MCF 10A (cell line): ENCODE measurements at regions not wholly inside any gene's neighbourhood (a gene's known extent, or its start where the extent isn't known, plus 50 kb on each side); places are given as distances from the start of the nearest gene placed in this dataset.
"Not testable (repeated sequence)": the region's sequence is repeated elsewhere in the genome, so short reads cannot be mapped to it uniquely, and the experiment has no call there.

Experiments
- BruUV-seq: library from RNA; stranded (reverse); fragments of 400-500 nt; replicated peaks from 2 replicates; lab custom pipeline; 2021; lab: Mats Ljungman, UMichigan
- CTCF ChIA-PET: fragments of 300-600 bp; sonication (Branson Sonifier 250); formaldehyde crosslinking; extraction: SDS; loops from one replicate; lab custom pipeline; 2021; ENCODE audit warnings: antibody characterized with exemption, inconsistent platforms; lab: Yijun Ruan, JAX
- POLR2A ChIA-PET: fragments of 300-600, 350-650 bp; sonication (Branson Sonifier 250); formaldehyde crosslinking; extraction: SDS; loops from one replicate; lab custom pipeline; 2020; ENCODE audit warnings: antibody characterized with exemption, inconsistent platforms; lab: Yijun Ruan, JAX
- DNase-seq: peaks from one replicate; pipeline ENCODE4 v3.0.0-alpha.2; 2018; ENCODE audit not compliant: unreplicated experiment
- H3K27ac Mint-ChIP-seq: one replicate; pipeline ENCODE4 v1.8.0; 2022; ENCODE audit warnings: mild to moderate bottlenecking, low read depth, mixed read lengths; ENCODE audit not compliant: unreplicated experiment
- H3K27me3 Mint-ChIP-seq: one replicate; pipeline ENCODE4 v1.8.0; 2022; ENCODE audit warnings: mixed read lengths; ENCODE audit not compliant: insufficient read depth, unreplicated experiment
- H3K36me3 Mint-ChIP-seq: one replicate; pipeline ENCODE4 v1.8.0; 2022; ENCODE audit warnings: mild to moderate bottlenecking, moderate library complexity, mixed read lengths; ENCODE audit not compliant: insufficient read depth, unreplicated experiment
- H3K4me1 Mint-ChIP-seq: one replicate; pipeline ENCODE4 v1.8.0; 2022; ENCODE audit warnings: mixed read lengths; ENCODE audit not compliant: insufficient read depth, unreplicated experiment
- H3K4me3 Mint-ChIP-seq: one replicate; pipeline ENCODE4 v1.8.0; 2022; ENCODE audit warnings: mild to moderate bottlenecking, moderate library complexity, mixed read lengths; ENCODE audit not compliant: unreplicated experiment
- H3K9me3 Mint-ChIP-seq: one replicate; pipeline ENCODE4 v1.8.0; 2022; ENCODE audit warnings: mixed read lengths; ENCODE audit not compliant: unreplicated experiment
- CTCF ChIP-seq: fragments of 200-600 bp; IDR thresholded peaks from one replicate; pipeline ENCODE4 v1.8.0; 2022; ENCODE audit warnings: antibody characterized with exemption, mild to moderate bottlenecking; ENCODE audit not compliant: unreplicated experiment
- intact Hi-C: fragments of 100-400 bp; cut with micrococcal nuclease; formaldehyde crosslinking; loops from 2 replicates; pipeline ENCODE4 v1.14.1; 2022

- H3K36me3 Mint-ChIP-seq, H3K27ac Mint-ChIP-seq, BruUV-seq, CTCF ChIA-PET, DNase-seq, H3K4me3 Mint-ChIP-seq, intact Hi-C loops, H3K27me3 Mint-ChIP-seq, H3K9me3 Mint-ChIP-seq, POLR2A ChIA-PET, H3K4me1 Mint-ChIP-seq: not testable (repeated sequence)
Measured at GRCh38 chr22:16702318-16702870, 109.8 kb upstream of the CCT8L2 start.

GRCh38 chr22:16700390-16700789, 107.8 kb upstream of the CCT8L2 start:
- CTCF ChIA-PET, H3K4me1 Mint-ChIP-seq, H3K27me3 Mint-ChIP-seq, H3K36me3 Mint-ChIP-seq, BruUV-seq, H3K27ac Mint-ChIP-seq, intact Hi-C loops, DNase-seq, H3K4me3 Mint-ChIP-seq, POLR2A ChIA-PET, H3K9me3 Mint-ChIP-seq: not testable (repeated sequence)

- Mint-ChIP-seq H3K4me1 (no peaks in the 10 kb centered on the region), H3K9me3 (no peaks in the 10 kb centered on the region), H3K36me3 (peaks cover 5% of the 10 kb centered on the region), H3K27ac (no peak overlapping the region), H3K4me3 (no peak overlapping the region), H3K27me3 (no peaks in the 10 kb centered on the region)
- intact Hi-C loops = no loop called here
- ChIA-PET POLR2A (no interaction called here), CTCF (no interaction called here)
- DNase-seq = no peak
- BruUV-seq = no TSS peak
- TF ChIP-seq CTCF = no peak
Measured at GRCh38 chr22:16699326-16699725, 106.7 kb upstream of the CCT8L2 start.

- H3K36me3 Mint-ChIP-seq, H3K4me3 Mint-ChIP-seq, intact Hi-C loops, H3K27me3 Mint-ChIP-seq, POLR2A ChIA-PET, H3K9me3 Mint-ChIP-seq, DNase-seq, H3K4me1 Mint-ChIP-seq, H3K27ac Mint-ChIP-seq, CTCF ChIA-PET, BruUV-seq: not testable (repeated sequence)
Measured at GRCh38 chr22:16697492-16698044, 105.0 kb upstream of the CCT8L2 start.

GRCh38 chr22:16696900-16697299, 104.3 kb upstream of the CCT8L2 start:
- H3K4me1 Mint-ChIP-seq, CTCF ChIA-PET: not testable (repeated sequence)

GRCh38 chr22:16695261-16695660, 102.7 kb upstream of the CCT8L2 start:
- ChIA-PET CTCF (no interaction called here), POLR2A (no interaction called here)
- no peaks in the 10 kb centered on the region for H3K4me1 Mint-ChIP-seq
- no peaks in the 10 kb centered on the region for H3K27me3 Mint-ChIP-seq
- H3K27ac Mint-ChIP-seq = no peak overlapping the region
- H3K36me3 Mint-ChIP-seq = no peaks in the 10 kb centered on the region
- TF ChIP-seq CTCF = no peak
- BruUV-seq = no TSS peak
- no peak for DNase-seq
- H3K9me3 Mint-ChIP-seq = peaks cover 12% of the 10 kb centered on the region
- intact Hi-C loops = no loop called here
- H3K4me3 Mint-ChIP-seq = no peak overlapping the region

More at GRCh38 chr22:16696900-16697299, 104.3 kb upstream of the CCT8L2 start:
- H3K27me3 Mint-ChIP-seq, H3K4me3 Mint-ChIP-seq, BruUV-seq, DNase-seq, H3K27ac Mint-ChIP-seq, intact Hi-C loops, POLR2A ChIA-PET, H3K36me3 Mint-ChIP-seq: not testable (repeated sequence)
- peaks cover 12% of the 10 kb centered on the region for H3K9me3 Mint-ChIP-seq

- H3K27me3 Mint-ChIP-seq, CTCF ChIA-PET, H3K4me1 Mint-ChIP-seq, H3K4me3 Mint-ChIP-seq, H3K27ac Mint-ChIP-seq, DNase-seq, intact Hi-C loops, POLR2A ChIA-PET, H3K36me3 Mint-ChIP-seq, BruUV-seq: not testable (repeated sequence)
- peaks cover 12% of the 10 kb centered on the region for H3K9me3 Mint-ChIP-seq
Measured at GRCh38 chr22:16693747-16694146, 101.1 kb upstream of the CCT8L2 start.

- CTCF ChIA-PET, H3K27me3 Mint-ChIP-seq, POLR2A ChIA-PET, BruUV-seq, DNase-seq, H3K4me3 Mint-ChIP-seq, H3K4me1 Mint-ChIP-seq, H3K36me3 Mint-ChIP-seq, H3K27ac Mint-ChIP-seq, intact Hi-C loops: not testable (repeated sequence)
- peaks cover 12% of the 10 kb centered on the region for H3K9me3 Mint-ChIP-seq
Measured at GRCh38 chr22:16689358-16689757, 96.7 kb upstream of the CCT8L2 start.
